ENCODE measurements at regions not wholly inside any gene's neighbourhood (a gene's known extent, or its start where the extent isn't known, plus 50 kb on each side); places are given as distances from the start of the nearest gene placed in this dataset.

DNA sequence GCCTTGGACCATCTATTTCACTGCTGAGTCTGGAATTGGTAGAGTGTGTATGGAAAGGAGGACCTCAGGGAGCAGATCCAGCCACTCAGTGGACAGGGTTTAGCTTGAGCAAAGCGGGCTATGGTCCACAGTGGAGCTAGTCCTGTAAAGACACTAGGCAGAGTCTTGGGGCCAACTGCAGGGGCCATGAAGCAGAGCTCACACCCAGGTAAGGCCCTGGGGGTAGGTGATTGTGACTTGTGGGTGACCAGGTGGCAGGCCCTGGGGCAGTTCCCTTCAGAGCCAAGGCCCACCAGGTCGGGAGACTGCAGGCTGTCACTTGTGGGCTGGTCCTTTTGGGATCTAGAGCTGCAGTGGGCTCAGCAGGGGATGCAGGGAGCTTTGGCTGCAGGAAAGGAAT, 80.8 kb upstream of the EPHB3 start (continued):
- no peak for TF ChIP-seq MLLT1 (IDR thresholded peaks at IDR 0.05)

GRCh38 chr3:184481984-184482671, 79.5 kb upstream of the EPHB3 start:
- ChIA-PET SMC1A (ENCODE audit: uncharacterized antibody, unreplicated experiment) (interaction anchor here (0.6 kb wide), 1 partner anchor 423 kb away, joined by 3 read pairs; no protein-coding TSS in a partner anchor), RAD21 (ENCODE audit: unreplicated experiment) (no interaction called here), CTCF (interaction anchor here (1.7 to 2.3 kb wide), 2 partner anchors 33 to 111 kb away, joined by 4 to 5 read pairs; no protein-coding TSS in a partner anchor), POLR2A (interaction anchor here (0.5 kb wide), 1 partner anchor 13 kb away, joined by 3 read pairs; no protein-coding TSS in a partner anchor)
- Histone ChIP-seq H3K27me3 (replicated peaks in 1 of 2; ENCODE audit: control insufficient read depth in 2 of 2, insufficient read depth in 2 of 2, low read length in 1 of 2) (no peaks in the 10 kb centered on the region; a peak in 3 of 4 replicates), H3K79me2 (ENCODE audit: control insufficient read depth, insufficient read depth, low read length) (no peaks in the 10 kb centered on the region), H3K9ac (ENCODE audit: control insufficient read depth, insufficient read depth, low read length) (no peak overlapping the region), H3K4me1 (ENCODE audit: control insufficient read depth, insufficient read depth, low read length) (no peaks in the 10 kb centered on the region), H3K4me3 (no peak overlapping the region), H3K9me3 (replicated peaks; ENCODE audit: control insufficient read depth, insufficient read depth, low read length) (no peaks in the 10 kb centered on the region), H3K27ac (ENCODE audit: control insufficient read depth, insufficient read depth) (no peak overlapping the region), H3K4me2 (ENCODE audit: control insufficient read depth, insufficient read depth) (no peak overlapping the region), H4K20me1 (ENCODE audit: control insufficient read depth, insufficient read depth) (no peaks in the 10 kb centered on the region), H3K36me3 (ENCODE audit: control insufficient read depth in 2 of 2, insufficient read depth in 2 of 2, low read length in 1 of 2) (no peaks in the 10 kb centered on the region), H2AFZ (ENCODE audit: control insufficient read depth, low read depth, low read length) (no peak overlapping the region)
- TF ChIP-seq ETV6 (conservative IDR thresholded peaks at IDR 0.05 in 1 of 2, IDR thresholded peaks at IDR 0.05 in 1 of 2; ENCODE audit: borderline replicate concordance in 1 of 2, low read depth in 1 of 2) = no peak
- 0 out of 2 replicates have a peak, but pooled peaks have one; percentile 11 for TF ChIP-seq SPI1 (IDR thresholded peaks at IDR 0.05; ENCODE audit: borderline replicate concordance, insufficient read depth, low read depth, low read length)
- intact Hi-C loops (cut with micrococcal nuclease; ENCODE audit: unreplicated experiment) = no loop called here
- FAIRE-seq (no peak), DNase-seq (ENCODE audit: low read depth, low spot score) (no peak), ATAC-seq (no peak)
- in situ Hi-C loops (cut with MboI) = no loop called here
- no TSS peak for BruUV-seq (replicated peaks)
- 14% methylated on average over 7 of the region's 7 CpGs for WGBS (ENCODE audit: insufficient coverage, insufficient replicate concordance, low lambda C conversion rate, missing lambda C conversion rate)
